ENCODE measurements at regions not wholly inside any gene's neighbourhood (a gene's known extent, or its start where the extent isn't known, plus 50 kb on each side); places are given as distances from the start of the nearest gene placed in this dataset.

DNA sequence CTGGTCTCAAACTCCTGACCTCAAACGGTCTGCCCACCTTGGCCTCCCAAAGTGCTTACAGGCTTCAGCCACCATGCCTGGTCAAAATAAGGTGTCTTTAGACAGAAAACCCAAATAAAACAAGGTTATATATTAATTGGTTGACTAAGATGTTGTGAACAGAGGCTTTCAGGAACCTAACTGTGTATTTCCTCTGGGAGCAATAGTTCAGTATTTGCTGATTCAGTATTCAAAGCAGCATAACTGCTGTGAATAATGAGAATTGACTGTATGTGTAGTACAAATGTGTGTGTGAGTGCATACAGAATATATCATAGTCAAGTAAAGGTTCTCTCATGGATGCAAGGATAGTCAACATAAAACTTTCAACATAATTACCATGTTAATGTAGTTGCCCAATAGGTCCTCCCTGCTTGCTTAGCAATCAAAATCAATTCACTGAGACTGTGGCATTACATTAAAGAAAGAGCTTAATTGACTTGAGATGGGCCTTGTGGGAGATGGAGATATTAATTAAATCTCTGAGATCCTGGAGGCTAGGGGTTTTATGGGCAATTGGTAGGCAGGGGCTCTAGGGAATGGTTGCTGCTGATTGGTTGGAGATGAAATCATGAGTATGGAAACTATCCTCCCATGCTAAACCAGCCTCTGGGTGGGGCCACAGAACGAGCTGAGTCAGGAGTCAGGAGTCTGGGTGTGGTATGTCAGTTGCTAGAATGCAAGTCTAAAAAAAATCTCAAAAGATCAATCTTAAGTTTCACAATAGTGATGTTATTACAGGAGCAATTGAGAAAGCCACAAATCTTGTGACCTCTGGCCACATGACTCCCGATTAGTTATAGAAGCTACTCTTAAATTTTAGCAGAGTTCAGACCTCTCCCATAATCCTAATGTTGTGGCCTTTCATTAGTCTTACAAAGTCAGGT lies 162.7 kb downstream of the AKR1D1 start:
- TF ChIP-seq MEF2A (IDR thresholded peaks at IDR 0.05; ENCODE audit: insufficient read depth, low read depth, low read length) (no peak), CEBPB (IDR thresholded peaks at IDR 0.05; ENCODE audit: borderline replicate concordance in 1 of 2, low read depth in 2 of 2, low read length in 2 of 2) (no peak), NRF1 (conservative IDR thresholded peaks at IDR 0.05; ENCODE audit: low read depth, low read length) (no peak), HDAC2 (IDR thresholded peaks at IDR 0.05) (no peak), EZH2 (IDR thresholded peaks at IDR 0.05; ENCODE audit: borderline replicate concordance, control insufficient read depth, low read depth, low read length) (no peak), POLR2A (IDR thresholded peaks at IDR 0.05; ENCODE audit: low read depth, low read length) (no peak), ETV6 (conservative IDR thresholded peaks at IDR 0.05 in 1 of 2, IDR thresholded peaks at IDR 0.05 in 1 of 2; ENCODE audit: borderline replicate concordance in 1 of 2, low read depth in 1 of 2) (no peak), EP300 (IDR thresholded peaks at IDR 0.05; ENCODE audit: borderline replicate concordance in 1 of 2, control insufficient read depth in 1 of 2, low read depth in 2 of 2, low read length in 2 of 2) (no peak), SMC3 (IDR thresholded peaks at IDR 0.05; ENCODE audit: borderline replicate concordance, low read length) (no peak), SP1 (IDR thresholded peaks at IDR 0.05; ENCODE audit: low read depth, low read length) (no peak), POLR2AphosphoS5 (IDR thresholded peaks at IDR 0.05; ENCODE audit: low read length) (no peak)
- TF ChIP-seq, protein P1, sequence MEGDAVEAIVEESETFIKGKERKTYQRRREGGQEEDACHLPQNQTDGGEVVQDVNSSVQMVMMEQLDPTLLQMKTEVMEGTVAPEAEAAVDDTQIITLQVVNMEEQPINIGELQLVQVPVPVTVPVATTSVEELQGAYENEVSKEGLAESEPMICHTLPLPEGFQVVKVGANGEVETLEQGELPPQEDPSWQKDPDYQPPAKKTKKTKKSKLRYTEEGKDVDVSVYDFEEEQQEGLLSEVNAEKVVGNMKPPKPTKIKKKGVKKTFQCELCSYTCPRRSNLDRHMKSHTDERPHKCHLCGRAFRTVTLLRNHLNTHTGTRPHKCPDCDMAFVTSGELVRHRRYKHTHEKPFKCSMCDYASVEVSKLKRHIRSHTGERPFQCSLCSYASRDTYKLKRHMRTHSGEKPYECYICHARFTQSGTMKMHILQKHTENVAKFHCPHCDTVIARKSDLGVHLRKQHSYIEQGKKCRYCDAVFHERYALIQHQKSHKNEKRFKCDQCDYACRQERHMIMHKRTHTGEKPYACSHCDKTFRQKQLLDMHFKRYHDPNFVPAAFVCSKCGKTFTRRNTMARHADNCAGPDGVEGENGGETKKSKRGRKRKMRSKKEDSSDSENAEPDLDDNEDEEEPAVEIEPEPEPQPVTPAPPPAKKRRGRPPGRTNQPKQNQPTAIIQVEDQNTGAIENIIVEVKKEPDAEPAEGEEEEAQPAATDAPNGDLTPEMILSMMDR (IDR thresholded peaks at IDR 0.05 in 2 of 3, conservative IDR thresholded peaks at IDR 0.05 in 1 of 3; ENCODE audit: control insufficient read depth in 2 of 3, extremely low read depth in 1 of 3, insufficient read depth in 1 of 3, low read depth in 3 of 3, low read length in 3 of 3): no peak
- TF ChIP-seq, protein P2, sequence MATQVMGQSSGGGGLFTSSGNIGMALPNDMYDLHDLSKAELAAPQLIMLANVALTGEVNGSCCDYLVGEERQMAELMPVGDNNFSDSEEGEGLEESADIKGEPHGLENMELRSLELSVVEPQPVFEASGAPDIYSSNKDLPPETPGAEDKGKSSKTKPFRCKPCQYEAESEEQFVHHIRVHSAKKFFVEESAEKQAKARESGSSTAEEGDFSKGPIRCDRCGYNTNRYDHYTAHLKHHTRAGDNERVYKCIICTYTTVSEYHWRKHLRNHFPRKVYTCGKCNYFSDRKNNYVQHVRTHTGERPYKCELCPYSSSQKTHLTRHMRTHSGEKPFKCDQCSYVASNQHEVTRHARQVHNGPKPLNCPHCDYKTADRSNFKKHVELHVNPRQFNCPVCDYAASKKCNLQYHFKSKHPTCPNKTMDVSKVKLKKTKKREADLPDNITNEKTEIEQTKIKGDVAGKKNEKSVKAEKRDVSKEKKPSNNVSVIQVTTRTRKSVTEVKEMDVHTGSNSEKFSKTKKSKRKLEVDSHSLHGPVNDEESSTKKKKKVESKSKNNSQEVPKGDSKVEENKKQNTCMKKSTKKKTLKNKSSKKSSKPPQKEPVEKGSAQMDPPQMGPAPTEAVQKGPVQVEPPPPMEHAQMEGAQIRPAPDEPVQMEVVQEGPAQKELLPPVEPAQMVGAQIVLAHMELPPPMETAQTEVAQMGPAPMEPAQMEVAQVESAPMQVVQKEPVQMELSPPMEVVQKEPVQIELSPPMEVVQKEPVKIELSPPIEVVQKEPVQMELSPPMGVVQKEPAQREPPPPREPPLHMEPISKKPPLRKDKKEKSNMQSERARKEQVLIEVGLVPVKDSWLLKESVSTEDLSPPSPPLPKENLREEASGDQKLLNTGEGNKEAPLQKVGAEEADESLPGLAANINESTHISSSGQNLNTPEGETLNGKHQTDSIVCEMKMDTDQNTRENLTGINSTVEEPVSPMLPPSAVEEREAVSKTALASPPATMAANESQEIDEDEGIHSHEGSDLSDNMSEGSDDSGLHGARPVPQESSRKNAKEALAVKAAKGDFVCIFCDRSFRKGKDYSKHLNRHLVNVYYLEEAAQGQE (IDR thresholded peaks at IDR 0.05; ENCODE audit: low read depth, low read length): no peak
- TF ChIP-seq, protein P3, sequence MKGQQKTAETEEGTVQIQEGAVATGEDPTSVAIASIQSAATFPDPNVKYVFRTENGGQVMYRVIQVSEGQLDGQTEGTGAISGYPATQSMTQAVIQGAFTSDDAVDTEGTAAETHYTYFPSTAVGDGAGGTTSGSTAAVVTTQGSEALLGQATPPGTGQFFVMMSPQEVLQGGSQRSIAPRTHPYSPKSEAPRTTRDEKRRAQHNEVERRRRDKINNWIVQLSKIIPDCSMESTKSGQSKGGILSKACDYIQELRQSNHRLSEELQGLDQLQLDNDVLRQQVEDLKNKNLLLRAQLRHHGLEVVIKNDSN (IDR thresholded peaks at IDR 0.05; ENCODE audit: borderline replicate concordance, extremely low read length, insufficient read depth, low read depth, low read length): no peak
